ENCODE measurements at regions not wholly inside any gene's neighbourhood (a gene's known extent, or its start where the extent isn't known, plus 50 kb on each side); places are given as distances from the start of the nearest gene placed in this dataset.

DNA sequence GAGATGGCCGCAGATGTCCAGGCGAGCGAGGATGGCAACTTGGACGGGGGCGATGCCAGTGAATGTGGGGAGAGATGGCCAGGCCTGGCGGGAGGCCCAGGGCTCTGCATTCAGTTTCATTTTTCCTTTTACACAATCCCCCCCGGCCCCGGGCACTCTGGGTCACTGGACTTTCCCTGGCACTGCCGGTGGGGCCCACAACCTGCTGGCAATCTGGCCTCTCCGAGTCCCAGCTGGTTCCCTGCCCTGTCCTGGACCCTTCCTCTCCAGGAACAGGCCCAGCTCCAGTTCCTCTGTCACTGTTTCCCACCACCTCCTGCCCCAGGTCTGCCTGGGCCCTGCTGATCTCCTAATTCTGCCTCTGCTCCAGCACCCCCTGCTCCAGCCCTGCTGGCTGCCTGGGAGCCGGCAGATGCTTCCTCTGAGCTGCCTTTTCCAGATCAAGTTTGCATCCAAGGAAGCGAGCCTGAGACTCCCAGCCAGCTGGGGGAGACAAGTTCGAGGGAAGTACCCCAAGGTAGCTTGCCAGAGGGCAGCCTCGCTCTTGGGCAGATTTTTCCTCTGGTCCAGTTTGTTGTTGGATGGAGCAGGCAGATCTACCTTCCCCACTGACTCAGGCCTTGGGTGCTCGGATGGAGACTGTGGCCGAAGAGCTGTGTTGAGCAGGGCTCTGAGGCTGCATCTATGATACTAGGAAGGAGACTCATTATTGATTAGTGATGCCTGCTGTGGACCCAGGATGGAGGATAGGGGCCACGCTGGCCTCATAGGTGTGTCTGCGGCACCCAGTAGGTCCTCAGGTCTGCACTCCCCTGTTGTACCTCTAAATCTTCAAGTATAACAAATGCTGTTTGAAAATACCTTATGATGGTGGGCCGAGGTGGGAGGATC is 83.2 kb downstream of the CEBPB start:
- peak; percentile 13 for DNase-seq (ENCODE audit: low spot score)

DNA sequence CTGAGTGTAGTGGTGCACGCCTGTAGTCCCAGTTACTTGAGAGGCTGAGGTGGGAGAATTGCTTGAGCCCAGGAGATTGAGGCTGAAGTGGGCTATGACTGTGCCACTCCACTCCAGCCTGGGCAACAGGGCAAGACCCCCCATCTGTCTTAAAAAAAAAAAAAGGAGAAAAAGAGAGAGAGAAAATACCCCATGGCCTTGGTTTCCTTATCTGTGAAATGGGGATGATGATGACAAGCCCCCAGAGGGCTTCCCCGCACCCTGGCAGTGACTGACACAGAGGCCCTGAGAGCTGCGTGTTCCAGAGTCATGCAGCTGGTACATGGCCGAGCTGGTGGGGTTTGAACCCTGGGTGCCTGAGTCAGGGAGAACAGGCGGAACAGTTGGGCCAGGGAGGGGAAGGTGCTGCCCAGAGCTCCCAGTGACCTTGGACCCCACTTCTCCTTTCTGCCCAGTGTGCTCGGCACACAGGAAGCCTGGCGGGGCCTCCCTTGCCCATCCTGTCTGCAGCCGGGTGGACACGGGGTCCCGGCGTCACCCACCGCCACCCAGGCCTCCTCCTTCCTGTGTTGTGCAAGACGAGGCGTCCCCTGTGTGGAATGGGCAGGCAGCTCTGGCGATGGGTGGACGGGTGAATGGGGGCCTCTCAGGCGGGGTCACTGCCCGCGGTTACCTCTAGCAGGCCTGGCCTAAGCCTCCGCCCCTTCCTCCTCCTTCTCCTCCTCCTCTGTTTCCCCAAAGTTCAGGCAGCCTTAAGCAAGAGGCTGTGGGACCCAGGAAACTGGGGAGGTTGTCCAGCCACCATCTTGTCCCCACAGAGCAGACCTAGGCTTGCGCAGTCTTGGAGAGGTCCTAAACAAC is 84.2 kb downstream of the CEBPB start:
- DNase-seq (ENCODE audit: low spot score) = no peak

DNA sequence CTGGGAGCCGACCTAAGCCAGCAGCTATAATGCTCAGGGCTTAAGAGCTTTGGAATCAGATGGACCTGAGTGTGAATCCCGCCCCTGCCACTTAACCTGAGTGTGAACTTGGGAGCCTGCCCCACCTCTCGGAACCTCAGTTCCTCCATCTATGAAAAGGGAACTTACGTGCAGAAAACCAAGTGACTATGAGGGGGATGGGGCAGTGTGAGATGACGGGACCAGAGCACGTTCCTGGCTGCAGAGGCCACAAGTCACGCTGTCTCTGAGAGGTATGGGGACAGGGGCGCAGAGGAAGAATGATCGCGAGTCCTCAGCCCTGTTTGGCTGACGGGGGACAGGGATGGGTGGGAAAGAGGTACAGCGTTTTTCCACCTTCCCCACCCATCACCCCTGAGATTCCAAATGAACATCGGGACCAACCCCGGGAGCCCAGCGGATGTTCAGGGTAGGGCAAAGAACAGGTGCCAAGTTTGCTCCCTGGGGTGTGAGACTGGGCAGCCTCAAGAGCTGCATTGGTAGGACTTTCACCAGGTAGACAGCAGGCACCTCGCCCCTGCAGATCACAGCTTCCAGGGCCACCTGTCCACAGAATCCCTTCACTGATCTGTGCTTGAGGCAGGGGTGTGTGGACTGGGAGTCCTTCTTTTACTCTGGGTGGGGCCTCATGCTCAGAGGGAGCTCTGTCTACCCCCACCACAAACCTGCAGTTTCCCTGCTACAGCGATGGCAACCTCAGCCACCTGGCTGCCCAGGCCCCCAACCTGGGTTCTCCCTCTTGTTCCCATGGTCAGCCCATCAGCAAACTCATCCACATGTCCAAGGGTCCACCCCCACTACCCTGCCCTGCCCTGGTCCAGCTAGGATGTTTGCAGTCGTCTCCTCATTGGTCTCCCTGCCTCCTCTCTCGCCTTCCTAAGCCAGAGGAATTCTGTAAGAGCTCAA is 85.8 kb downstream of the CEBPB start:
- DNase-seq (ENCODE audit: low spot score) = no peak

GRCh38 chr20:50277064-50277415 is 86.4 kb downstream of the CEBPB start:
- DNase-seq (ENCODE audit: low spot score) = no peak

DNA sequence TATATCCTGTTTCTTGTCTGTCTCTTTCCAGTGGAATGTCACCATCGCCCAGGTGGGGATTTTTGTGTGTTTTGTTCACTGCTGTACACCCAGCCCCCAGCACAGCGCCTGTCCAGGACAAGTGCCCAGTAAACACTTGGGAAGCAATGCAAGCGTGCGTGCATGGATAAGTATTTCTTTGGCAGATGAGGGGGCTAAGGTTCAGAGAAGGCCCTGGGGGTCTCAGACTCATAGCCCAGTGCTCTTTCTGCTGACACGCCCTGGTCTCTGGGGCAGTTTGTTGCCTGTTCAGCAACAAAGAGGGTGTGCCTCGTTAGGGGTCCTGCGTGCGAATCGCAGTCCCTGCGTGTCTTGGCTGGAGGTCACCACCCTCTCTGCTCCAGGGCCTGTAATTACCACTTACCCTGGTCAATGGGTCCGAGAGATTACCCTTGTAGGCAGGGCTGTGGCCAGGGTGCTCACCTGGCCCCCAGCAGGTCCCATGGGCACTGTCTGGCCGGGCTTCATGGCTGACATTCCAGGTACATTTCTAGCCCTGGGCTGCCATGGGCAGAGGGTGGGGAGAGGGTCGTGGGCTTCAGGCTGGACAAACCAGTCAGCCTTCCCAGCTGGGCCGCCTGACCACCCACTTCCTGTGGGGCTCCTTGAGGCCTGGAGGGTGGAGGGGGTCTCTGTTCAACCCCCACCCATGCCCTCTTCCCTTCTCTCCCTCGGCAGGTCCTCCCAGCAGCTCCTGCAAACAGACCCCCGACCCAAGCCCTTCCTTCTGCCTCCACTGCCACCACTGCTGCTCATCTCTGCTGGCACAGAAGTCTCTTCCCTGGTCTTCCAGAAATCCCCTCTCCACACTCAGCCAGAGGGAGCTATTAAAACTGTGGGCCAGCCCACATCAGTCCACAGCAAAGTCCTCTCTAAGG is 87.1 kb downstream of the CEBPB start:
- DNase-seq (ENCODE audit: low spot score) = no peak

GRCh38 chr20:50278377-50278683 is 87.7 kb downstream of the CEBPB start:
- no peak for DNase-seq (ENCODE audit: low spot score)

GRCh38 chr20:50278684-50279531 is 88.3 kb downstream of the CEBPB start:
- DNase-seq (ENCODE audit: low spot score) = no peak

DNA sequence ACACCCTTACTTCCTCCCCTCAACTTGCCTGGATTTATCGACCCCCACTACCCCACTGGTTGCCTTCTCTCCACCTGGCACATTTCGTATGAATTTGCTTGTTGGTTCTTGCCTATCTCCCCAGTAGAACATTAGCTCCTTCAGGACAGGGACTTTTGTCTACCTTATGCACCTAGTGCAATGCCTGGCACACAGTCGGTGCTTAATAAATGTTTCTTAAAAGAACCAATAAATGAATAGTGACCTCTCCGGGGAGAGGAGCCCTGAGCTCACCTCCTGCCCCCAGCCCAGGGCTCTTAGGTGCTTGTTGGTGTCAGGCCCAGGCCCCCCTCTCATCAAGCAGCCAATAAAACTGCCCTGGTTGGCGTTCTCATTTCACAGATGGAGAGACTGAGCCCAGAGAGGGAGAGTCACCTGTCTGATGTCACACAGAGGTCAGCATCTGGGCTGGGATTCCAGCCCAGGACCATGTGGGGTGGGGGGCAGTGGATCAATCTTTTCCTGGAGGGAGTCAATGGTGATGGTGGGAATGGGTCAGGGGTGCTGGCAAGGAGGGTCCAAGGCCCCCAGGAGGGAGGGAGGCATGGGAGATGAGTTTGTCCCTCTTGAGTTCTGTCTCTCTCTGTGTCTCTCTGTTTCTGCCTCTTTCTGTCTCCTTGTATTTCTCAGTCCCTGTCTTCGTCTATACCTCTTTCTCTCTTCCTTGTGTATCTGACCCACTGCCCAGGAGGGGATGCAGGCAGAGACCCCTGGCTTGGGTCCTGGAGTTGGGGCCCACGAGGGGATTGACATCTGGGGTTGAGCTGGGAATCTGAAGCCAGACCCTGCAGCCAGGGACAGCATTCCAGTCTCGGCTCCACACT is 89.6 kb downstream of the CEBPB start:
- no peak for DNase-seq (ENCODE audit: low spot score)

- DNase-seq (ENCODE audit: low spot score) = no peak
Observed at GRCh38 chr20:50280851-50281655, 90.4 kb downstream of the CEBPB start.

DNA sequence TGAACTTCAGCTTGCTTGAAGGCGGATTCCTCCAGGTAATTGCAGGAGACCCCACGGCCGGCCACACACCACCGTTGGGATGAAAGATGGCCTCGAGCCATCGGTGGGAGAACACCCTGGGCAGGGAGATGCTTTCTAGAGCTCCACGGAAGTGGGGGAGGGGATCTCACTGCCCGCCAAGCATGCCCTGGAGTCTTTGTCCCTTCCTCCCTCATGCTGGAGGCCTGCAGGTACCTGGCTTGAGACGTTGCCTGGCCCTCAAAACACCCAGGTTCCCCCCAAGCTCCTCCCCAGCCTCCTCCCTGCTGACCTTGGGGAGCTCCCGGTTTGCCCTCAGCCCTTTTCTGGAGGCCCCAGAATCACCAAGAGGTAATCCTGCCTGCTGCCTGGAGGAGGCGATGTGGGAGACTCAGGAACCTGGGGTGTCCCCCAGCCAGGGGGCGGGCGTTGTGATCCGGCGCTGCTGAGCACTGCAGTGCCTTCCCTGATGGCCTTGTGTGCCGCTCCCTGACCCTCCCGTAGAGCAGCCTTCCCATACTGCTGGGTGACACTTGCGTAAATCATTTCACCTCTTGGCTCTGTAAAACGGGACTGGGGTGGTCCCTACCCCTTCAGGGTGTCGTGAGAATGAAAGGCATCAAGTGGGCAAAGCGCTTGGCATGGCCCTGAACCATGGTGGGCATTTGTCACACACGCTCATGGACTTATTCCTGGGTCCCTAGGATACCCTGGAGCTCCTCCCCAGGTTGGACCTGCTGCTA is 91.4 kb downstream of the CEBPB start:
- DNase-seq (ENCODE audit: low spot score) = no peak

DNA sequence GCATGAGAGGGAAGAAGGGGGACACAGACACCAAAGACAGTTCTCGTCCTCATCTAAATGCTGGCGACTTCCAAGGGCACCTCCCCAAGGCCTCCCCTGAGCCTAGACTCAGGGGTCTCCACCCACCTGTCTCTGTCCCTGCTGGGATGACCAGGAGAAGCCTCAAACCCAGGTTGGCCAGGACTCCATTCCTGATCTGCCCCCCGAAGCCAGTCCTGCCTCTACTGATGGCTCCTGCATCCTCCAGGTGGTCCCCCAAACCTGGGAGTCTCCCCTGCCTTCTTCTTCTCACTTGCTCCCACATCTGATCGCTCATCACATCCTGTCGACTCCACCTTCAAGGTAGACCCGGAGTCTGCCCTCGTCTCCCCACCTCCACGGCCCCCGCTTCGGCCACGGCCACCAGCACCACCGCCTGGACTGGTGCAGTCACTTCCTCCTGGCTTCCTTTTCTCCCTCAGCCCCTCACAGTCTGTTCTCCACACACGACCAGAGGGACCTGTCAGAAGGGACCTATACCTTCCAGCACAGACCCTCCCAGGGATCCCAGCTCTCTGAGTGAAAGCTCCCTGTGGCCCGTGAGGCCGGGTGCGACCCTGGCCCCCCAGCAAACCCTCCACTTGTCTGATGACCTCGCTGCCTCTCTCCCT is 92.1 kb downstream of the CEBPB start:
- DNase-seq (ENCODE audit: low spot score) = no peak

DNA sequence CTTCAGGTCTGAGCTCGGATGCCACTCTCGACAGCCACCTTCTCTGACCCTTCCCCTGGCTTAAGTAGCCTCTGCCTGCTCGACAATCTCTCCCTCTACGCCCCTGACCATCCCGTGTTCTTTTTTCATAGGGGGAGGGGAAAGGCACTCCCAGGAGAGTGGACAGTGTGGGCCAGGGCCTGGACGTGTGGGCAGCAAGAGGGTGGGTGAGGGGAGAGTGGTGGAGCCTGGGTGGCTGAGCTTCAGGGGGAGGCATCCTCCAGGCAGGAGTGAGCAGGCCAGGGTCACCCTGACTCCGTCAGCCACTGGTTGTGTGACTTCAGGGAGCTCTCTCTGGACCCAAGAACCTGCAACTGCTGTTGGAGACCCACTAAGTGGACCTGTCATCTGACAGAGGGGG is 92.7 kb downstream of the CEBPB start:
- no peak for DNase-seq (ENCODE audit: low spot score)

DNA sequence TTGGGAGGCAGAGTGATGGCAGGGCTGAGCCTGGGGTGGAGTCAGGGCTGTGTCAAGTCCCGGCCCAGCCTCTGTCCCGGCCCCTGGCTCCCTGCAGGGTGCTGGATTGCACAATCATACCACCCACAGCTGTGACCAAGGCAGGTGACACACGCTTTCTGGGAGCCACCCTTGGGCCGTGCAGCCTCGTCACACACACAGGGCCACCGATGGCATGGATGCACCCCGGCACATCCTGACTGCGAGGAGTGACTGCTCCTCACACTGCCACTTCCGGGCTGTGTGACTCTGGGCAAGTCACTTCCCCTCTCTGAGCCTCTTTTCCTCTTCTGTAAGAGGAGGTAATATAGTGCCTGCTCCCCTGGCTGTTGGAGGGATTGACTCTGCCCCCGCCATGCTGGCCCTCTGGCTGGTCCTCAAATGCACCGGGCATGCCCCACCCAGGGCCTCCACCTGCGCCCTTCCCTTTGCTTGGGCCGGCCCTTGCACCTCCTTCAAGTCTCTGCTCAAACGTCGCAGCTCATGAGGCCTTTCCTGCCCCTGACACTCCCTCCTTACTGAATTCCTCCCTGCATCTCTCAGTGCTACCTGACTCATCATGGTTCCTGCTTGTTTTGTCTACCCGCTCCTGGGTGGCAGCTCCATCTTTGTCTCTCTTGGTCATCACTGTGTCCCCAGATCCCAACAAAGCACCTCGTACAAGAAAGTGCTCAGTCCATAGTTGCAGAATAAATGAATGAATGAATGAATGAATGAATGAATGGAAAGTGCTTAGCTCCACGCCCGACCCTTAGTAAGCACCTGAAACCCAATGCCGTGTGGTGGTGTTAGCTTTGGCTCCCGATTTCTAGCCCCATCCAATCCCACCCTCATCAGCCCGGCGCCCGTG is 93.5 kb downstream of the CEBPB start:
- DNase-seq (ENCODE audit: low spot score) = no peak

DNA sequence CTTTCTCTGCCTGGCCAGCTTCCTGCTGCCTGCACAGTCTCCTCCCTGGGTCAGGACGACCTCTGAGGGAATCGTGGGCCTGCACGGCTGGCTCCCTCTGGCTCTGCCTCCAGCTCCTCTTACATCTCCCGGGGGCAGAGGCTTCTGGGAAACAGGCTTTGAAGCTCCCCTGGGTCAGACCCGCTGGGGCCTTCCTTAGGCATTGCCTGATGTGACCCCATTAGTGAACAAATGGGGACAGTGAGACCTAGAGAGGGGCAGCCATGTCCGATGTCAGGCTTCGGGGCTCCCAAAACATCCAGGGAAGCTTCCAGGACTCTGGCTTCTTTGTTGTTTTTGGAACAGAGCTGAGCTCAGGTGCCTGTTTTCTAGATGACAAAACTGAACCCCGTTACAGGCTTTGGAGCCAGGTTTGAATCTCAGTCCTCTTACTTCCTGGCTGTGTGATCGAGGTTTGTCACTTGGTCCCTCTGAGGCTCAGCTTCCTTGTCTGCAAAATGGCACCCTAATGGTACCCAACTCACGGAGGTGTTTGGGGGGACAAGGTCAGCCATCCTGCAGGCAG is 94.3 kb downstream of the CEBPB start:
- DNase-seq (ENCODE audit: low spot score) = no peak

DNA sequence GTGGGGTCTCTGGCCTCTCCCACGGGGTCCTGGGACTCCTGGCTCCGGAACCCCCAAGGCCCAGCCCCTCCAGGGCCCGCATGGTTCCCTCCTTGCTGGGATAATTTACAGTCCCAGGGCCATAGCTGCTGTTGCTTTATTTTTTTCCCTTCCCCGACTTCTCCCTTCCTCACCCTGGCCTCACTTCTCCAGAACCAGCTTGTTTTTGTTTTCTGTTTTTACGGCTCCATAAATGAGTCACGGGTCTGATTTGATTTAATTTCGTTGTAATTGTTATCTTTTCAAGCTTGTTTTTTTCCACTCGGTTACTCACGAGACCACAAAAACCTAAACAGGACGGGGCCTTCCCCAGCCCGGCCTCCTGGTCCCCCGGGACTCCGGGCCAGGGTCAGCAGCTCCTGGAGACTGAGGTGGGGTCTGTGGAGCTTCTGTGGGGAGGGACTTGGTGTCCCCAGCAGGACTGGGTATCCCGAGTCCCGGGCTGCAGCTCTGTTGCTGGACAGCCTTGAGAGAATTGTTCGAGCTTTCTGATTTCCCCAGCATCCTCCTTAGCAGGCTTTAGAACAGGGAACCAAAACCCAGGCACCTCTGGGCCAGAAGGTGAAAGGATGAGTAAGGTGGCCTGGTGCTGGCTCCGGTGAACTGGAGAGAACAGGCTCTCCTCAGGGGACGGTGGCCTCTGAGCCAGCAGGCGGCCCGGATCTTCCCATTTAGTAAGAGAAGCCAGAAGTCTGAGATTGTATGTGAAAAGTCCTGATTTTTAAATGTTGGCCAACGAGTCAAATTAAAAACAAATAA is 94.9 kb downstream of the CEBPB start:
- DNase-seq (ENCODE audit: low spot score) = no peak

Data from cerebellar cortex (tissue), 1 donor.